GM23338 (cell line): ENCODE measurements at regions not wholly inside any gene's neighbourhood (a gene's known extent, or its start where the extent isn't known, plus 50 kb on each side); places are given as distances from the start of the nearest gene placed in this dataset.

Source experiments
- ATAC-seq: fragments of 200-7000 bp; cut with Tn5 transposase; 3 replicates; pipeline ENCODE4 v1.9.1; 2020
- DNase-seq: peaks from one replicate; pipeline ENCODE4 v3.0.0-alpha.2; 2015; ENCODE audit warnings: low spot score
- H2AFZ ChIP-seq: fragments of 200-600 bp; sonication (generic); 2 replicates; pipeline ENCODE4 v1.8.0; 2016; ENCODE audit warnings: antibody characterized with exemption, mild to moderate bottlenecking, moderate library complexity
- H3F3A ChIP-seq: fragments of 200-600 bp; sonication (generic); replicated peaks from 2 replicates; pipeline ENCODE4 v1.8.0; 2017; ENCODE audit warnings: antibody characterized with exemption, mixed run types, low read depth
- H3K27ac ChIP-seq: fragments of 200-600 bp; sonication (generic); 2 replicates; pipeline ENCODE4 v1.6.1; 2016; ENCODE audit warnings: low read depth
- H3K27me3 ChIP-seq: fragments of 200-600 bp; sonication (generic); 2 replicates; pipeline ENCODE4 v1.8.0; 2016; ENCODE audit warnings: mild to moderate bottlenecking, mixed run types, moderate library complexity; ENCODE audit not compliant: insufficient read depth
- H3K36me3 ChIP-seq: fragments of 200-600 bp; sonication (generic); 2 replicates; pipeline ENCODE4 v1.8.0; 2016; ENCODE audit warnings: mild to moderate bottlenecking; ENCODE audit not compliant: insufficient read depth
- H3K4me1 ChIP-seq: fragments of 200-600 bp; sonication (generic); 2 replicates; pipeline ENCODE4 v1.8.0; 2016; ENCODE audit warnings: mild to moderate bottlenecking, moderate library complexity; ENCODE audit not compliant: insufficient read depth
- H3K4me2 ChIP-seq: fragments of 200-600 bp; sonication (generic); 2 replicates; pipeline ENCODE4 v1.7.1; 2017; ENCODE audit warnings: mixed run types
- H3K4me3 ChIP-seq: fragments of 200-600 bp; sonication (generic); 2 replicates; pipeline ENCODE4 v1.6.1; 2016; ENCODE audit warnings: mixed run types
- H3K79me2 ChIP-seq: fragments of 200-600 bp; sonication (generic); replicated peaks from 2 replicates; pipeline ENCODE4 v1.8.0; 2017; ENCODE audit warnings: mild to moderate bottlenecking; ENCODE audit not compliant: insufficient read depth
- H3K9me2 ChIP-seq: fragments of 200-600 bp; sonication (generic); 2 replicates; pipeline ENCODE4 v1.8.0; 2017; ENCODE audit not compliant: insufficient read depth
- H4K20me1 ChIP-seq: fragments of 200-600 bp; sonication (generic); replicated peaks from 2 replicates; pipeline ENCODE4 v1.8.0; 2017; ENCODE audit warnings: mild to moderate bottlenecking; ENCODE audit not compliant: insufficient read depth
- H3K27ac Mint-ChIP-seq: 2 replicates; pipeline ENCODE4 v1.8.0; 2020; ENCODE audit warnings: inconsistent platforms, mild to moderate bottlenecking, moderate library complexity, mixed read lengths
- H3K27me3 Mint-ChIP-seq: 3 replicates; pipeline ENCODE4 v1.8.0; 2022; ENCODE audit warnings: low read depth, mild to moderate bottlenecking, moderate library complexity, mixed read lengths, inconsistent platforms; ENCODE audit not compliant: insufficient read depth, poor library complexity
- H3K36me3 Mint-ChIP-seq: 3 replicates; pipeline ENCODE4 v1.8.0; 2021; ENCODE audit warnings: low read depth, mild to moderate bottlenecking, inconsistent platforms, moderate library complexity, mixed read lengths
- H3K4me1 Mint-ChIP-seq: 3 replicates; pipeline ENCODE4 v1.8.0; 2020; ENCODE audit warnings: mild to moderate bottlenecking, inconsistent platforms, mixed read lengths
- H3K4me3 Mint-ChIP-seq: 3 replicates; pipeline ENCODE4 v1.8.0; 2021; ENCODE audit warnings: moderate library complexity, mild to moderate bottlenecking, inconsistent platforms, mixed read lengths
- H3K9me3 Mint-ChIP-seq: 3 replicates; pipeline ENCODE4 v1.8.0; 2020; ENCODE audit warnings: moderate library complexity, mild to moderate bottlenecking, inconsistent platforms, mixed read lengths
- CREB1 ChIP-seq: fragments of 250-450 bp; sonication (Bioruptor Pico); IDR thresholded peaks from 2 replicates; pipeline ENCODE4 v1.5.0; 2020; ENCODE audit warnings: low read depth, mild to moderate bottlenecking, moderate library complexity
- EZH2phosphoT487 ChIP-seq: fragments of 200-600 bp; sonication (generic); IDR thresholded peaks from one replicate; pipeline ENCODE4 v1.8.1; 2018; ENCODE audit warnings: antibody characterized with exemption; ENCODE audit not compliant: unreplicated experiment
- JUNB ChIP-seq: IDR thresholded peaks from one replicate; pipeline ENCODE4 v1.6.1; 2016; ENCODE audit warnings: antibody characterized with exemption; ENCODE audit not compliant: unreplicated experiment
- NANOG ChIP-seq: IDR thresholded peaks from 2 replicates; pipeline ENCODE4 v1.6.1; 2016; ENCODE audit warnings: antibody characterized with exemption, borderline replicate concordance
- POLR2AphosphoS5 ChIP-seq: IDR thresholded peaks from 2 replicates; pipeline ENCODE4 v1.6.1; 2016; ENCODE audit warnings: antibody characterized with exemption, low read depth
- REST ChIP-seq: IDR thresholded peaks from one replicate; pipeline ENCODE4 v1.6.1; 2018; ENCODE audit warnings: antibody characterized with exemption; ENCODE audit not compliant: unreplicated experiment
- STAT1 ChIP-seq: IDR thresholded peaks from one replicate; pipeline ENCODE4 v1.6.1; 2016; ENCODE audit warnings: antibody characterized with exemption; ENCODE audit not compliant: unreplicated experiment
- ZNF114 ChIP-seq: fragments of 250-450 bp; sonication (Bioruptor Pico); IDR thresholded peaks from 2 replicates; pipeline ENCODE4 v1.5.0; 2020; ENCODE audit warnings: mild to moderate bottlenecking, moderate library complexity
- ZNF331 ChIP-seq: fragments of 250-450 bp; sonication (Bioruptor Pico); IDR thresholded peaks from 2 replicates; pipeline ENCODE4 v1.5.0; 2020; ENCODE audit warnings: low read depth, mild to moderate bottlenecking, moderate library complexity
- TF ChIP-seq, protein P1 (sequence below): IDR thresholded peaks from 2 replicates; pipeline ENCODE4 v1.6.1; 2016; ENCODE audit warnings: antibody characterized with exemption
- TF ChIP-seq, protein P2 (sequence below): fragments of 250-450 bp; sonication (Bioruptor Pico); IDR thresholded peaks from 2 replicates; pipeline ENCODE4 v1.5.0; 2020; ENCODE audit warnings: mild to moderate bottlenecking, moderate library complexity

- H3K9me3 Mint-ChIP-seq: no peaks in the 10 kb centered on the region
- H3K27me3 Mint-ChIP-seq: no peaks in the 10 kb centered on the region
- Histone ChIP-seq H3K9me2 (no peaks in the 10 kb centered on the region), H3K27me3 (no peaks in the 10 kb centered on the region), H3K79me2 (no peaks in the 10 kb centered on the region), H3K36me3 (no peaks in the 10 kb centered on the region), H3K4me1 (no peaks in the 10 kb centered on the region), H4K20me1 (no peaks in the 10 kb centered on the region), H3F3A (no peaks in the 10 kb centered on the region), H3K4me2 (no peak overlapping the region), H3K4me3 (no peak overlapping the region), H3K27ac (no peak overlapping the region), H2AFZ (no peak overlapping the region)
- H3K36me3 Mint-ChIP-seq: no peaks in the 10 kb centered on the region
- H3K4me3 Mint-ChIP-seq: no peak overlapping the region
- no peaks in the 10 kb centered on the region for H3K4me1 Mint-ChIP-seq
- no peak overlapping the region for H3K27ac Mint-ChIP-seq
- ATAC-seq: no peak
- TF ChIP-seq EZH2phosphoT487: no peak
- DNase-seq: no peak
These were observed 570.4 kb downstream of the CCDC85A start for GRCh38 chr2:56754066-56754615.

GRCh38 chr2:56754627-56755026 lies 570.8 kb downstream of the CCDC85A start:
- H3K36me3 Mint-ChIP-seq: no peaks in the 10 kb centered on the region; the same call in 2 of the 3 replicates
- ATAC-seq: no peak
- TF ChIP-seq CREB1 (no peak), NANOG (no peak), REST (no peak), ZNF114 (CRISPR knock-in tag) (no peak), JUNB (no peak), POLR2AphosphoS5 (no peak), EZH2phosphoT487 (no peak), ZNF331 (CRISPR knock-in tag) (no peak), STAT1 (no peak)
- TF ChIP-seq, protein P1, sequence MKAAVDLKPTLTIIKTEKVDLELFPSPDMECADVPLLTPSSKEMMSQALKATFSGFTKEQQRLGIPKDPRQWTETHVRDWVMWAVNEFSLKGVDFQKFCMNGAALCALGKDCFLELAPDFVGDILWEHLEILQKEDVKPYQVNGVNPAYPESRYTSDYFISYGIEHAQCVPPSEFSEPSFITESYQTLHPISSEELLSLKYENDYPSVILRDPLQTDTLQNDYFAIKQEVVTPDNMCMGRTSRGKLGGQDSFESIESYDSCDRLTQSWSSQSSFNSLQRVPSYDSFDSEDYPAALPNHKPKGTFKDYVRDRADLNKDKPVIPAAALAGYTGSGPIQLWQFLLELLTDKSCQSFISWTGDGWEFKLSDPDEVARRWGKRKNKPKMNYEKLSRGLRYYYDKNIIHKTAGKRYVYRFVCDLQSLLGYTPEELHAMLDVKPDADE: no peak
- TF ChIP-seq, protein P2, sequence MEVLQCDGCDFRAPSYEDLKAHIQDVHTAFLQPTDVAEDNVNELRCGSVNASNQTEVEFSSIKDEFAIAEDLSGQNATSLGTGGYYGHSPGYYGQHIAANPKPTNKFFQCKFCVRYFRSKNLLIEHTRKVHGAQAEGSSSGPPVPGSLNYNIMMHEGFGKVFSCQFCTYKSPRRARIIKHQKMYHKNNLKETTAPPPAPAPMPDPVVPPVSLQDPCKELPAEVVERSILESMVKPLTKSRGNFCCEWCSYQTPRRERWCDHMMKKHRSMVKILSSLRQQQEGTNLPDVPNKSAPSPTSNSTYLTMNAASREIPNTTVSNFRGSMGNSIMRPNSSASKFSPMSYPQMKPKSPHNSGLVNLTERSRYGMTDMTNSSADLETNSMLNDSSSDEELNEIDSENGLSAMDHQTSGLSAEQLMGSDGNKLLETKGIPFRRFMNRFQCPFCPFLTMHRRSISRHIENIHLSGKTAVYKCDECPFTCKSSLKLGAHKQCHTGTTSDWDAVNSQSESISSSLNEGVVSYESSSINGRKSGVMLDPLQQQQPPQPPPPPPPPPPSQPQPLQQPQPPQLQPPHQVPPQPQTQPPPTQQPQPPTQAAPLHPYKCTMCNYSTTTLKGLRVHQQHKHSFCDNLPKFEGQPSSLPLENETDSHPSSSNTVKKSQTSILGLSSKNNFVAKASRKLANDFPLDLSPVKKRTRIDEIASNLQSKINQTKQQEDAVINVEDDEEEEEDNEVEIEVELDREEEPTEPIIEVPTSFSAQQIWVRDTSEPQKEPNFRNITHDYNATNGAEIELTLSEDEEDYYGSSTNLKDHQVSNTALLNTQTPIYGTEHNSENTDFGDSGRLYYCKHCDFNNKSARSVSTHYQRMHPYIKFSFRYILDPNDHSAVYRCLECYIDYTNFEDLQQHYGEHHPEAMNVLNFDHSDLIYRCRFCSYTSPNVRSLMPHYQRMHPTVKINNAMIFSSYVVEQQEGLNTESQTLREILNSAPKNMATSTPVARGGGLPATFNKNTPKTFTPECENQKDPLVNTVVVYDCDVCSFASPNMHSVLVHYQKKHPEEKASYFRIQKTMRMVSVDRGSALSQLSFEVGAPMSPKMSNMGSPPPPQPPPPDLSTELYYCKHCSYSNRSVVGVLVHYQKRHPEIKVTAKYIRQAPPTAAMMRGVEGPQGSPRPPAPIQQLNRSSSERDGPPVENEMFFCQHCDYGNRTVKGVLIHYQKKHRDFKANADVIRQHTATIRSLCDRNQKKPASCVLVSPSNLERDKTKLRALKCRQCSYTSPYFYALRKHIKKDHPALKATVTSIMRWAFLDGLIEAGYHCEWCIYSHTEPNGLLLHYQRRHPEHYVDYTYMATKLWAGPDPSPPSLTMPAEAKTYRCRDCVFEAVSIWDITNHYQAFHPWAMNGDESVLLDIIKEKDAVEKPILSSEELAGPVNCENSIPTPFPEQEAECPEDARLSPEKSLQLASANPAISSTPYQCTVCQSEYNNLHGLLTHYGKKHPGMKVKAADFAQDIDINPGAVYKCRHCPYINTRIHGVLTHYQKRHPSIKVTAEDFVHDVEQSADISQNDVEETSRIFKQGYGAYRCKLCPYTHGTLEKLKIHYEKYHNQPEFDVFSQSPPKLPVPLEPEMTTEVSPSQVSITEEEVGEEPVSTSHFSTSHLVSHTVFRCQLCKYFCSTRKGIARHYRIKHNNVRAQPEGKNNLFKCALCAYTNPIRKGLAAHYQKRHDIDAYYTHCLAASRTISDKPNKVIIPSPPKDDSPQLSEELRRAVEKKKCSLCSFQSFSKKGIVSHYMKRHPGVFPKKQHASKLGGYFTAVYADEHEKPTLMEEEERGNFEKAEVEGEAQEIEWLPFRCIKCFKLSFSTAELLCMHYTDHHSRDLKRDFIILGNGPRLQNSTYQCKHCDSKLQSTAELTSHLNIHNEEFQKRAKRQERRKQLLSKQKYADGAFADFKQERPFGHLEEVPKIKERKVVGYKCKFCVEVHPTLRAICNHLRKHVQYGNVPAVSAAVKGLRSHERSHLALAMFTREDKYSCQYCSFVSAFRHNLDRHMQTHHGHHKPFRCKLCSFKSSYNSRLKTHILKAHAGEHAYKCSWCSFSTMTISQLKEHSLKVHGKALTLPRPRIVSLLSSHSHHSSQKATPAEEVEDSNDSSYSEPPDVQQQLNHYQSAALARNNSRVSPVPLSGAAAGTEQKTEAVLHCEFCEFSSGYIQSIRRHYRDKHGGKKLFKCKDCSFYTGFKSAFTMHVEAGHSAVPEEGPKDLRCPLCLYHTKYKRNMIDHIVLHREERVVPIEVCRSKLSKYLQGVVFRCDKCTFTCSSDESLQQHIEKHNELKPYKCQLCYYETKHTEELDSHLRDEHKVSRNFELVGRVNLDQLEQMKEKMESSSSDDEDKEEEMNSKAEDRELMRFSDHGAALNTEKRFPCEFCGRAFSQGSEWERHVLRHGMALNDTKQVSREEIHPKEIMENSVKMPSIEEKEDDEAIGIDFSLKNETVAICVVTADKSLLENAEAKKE (CRISPR knock-in tag): no peak

More at GRCh38 chr2:56754627-56755026, 570.8 kb downstream of the CCDC85A start:
- H3K27me3 Mint-ChIP-seq: no peaks in the 10 kb centered on the region
- Histone ChIP-seq H2AFZ (no peak overlapping the region), H3K79me2 (no peaks in the 10 kb centered on the region), H4K20me1 (no peaks in the 10 kb centered on the region), H3K27me3 (no peaks in the 10 kb centered on the region), H3K4me1 (no peaks in the 10 kb centered on the region), H3K9me2 (no peaks in the 10 kb centered on the region), H3K4me2 (no peak overlapping the region), H3K36me3 (no peaks in the 10 kb centered on the region), H3K4me3 (no peak overlapping the region), H3K27ac (no peak overlapping the region), H3F3A (no peaks in the 10 kb centered on the region)
- H3K4me3 Mint-ChIP-seq: no peak overlapping the region
- no peak overlapping the region for H3K27ac Mint-ChIP-seq
- no peaks in the 10 kb centered on the region for H3K4me1 Mint-ChIP-seq
- no peak for DNase-seq
- 0 out of 3 replicates have a peak, but pooled peaks cover 3% of the 10 kb centered on the region for H3K9me3 Mint-ChIP-seq
